ENCODE measurements at regions not wholly inside any gene's neighbourhood (a gene's known extent, or its start where the extent isn't known, plus 50 kb on each side); places are given as distances from the start of the nearest gene placed in this dataset.

- peak; percentile 18 for DNase-seq (ENCODE audit: low spot score)
Measured at GRCh38 chr1:234716908-234717375, 107.0 kb upstream of the IRF2BP2 start.

- peak; percentile 17 for DNase-seq (ENCODE audit: low spot score)
Measured at GRCh38 chr1:234715252-234716014, 105.5 kb upstream of the IRF2BP2 start.

- DNase-seq (ENCODE audit: low spot score), result no peak
Measured at GRCh38 chr1:234713859-234714258, 103.9 kb upstream of the IRF2BP2 start.

GRCh38 chr1:234713440-234713839 is 103.5 kb upstream of the IRF2BP2 start:
- no peak for DNase-seq (ENCODE audit: low spot score)

GRCh38 chr1:234712891-234713305 is 102.9 kb upstream of the IRF2BP2 start:
- DNase-seq (ENCODE audit: low spot score), result no peak

- no peak for DNase-seq (ENCODE audit: low spot score)
Measured at GRCh38 chr1:234710936-234711724, 101.2 kb upstream of the IRF2BP2 start.

- no peak for DNase-seq (ENCODE audit: low spot score)
Measured at GRCh38 chr1:234710381-234710780, 100.4 kb upstream of the IRF2BP2 start.

GRCh38 chr1:234709473-234710228 is 99.7 kb upstream of the IRF2BP2 start:
- DNase-seq (ENCODE audit: low spot score), result no peak

GRCh38 chr1:234708700-234709395 is 98.9 kb upstream of the IRF2BP2 start:
- no peak for DNase-seq (ENCODE audit: low spot score)

- DNase-seq (ENCODE audit: low spot score), result no peak
Measured at GRCh38 chr1:234707641-234708040, 97.7 kb upstream of the IRF2BP2 start.

- DNase-seq (ENCODE audit: low spot score), result no peak
Measured at GRCh38 chr1:234706931-234707330, 97.0 kb upstream of the IRF2BP2 start.

GRCh38 chr1:234706199-234706598 is 96.2 kb upstream of the IRF2BP2 start:
- no peak for DNase-seq (ENCODE audit: low spot score)

GRCh38 chr1:234705615-234706014 is 95.6 kb upstream of the IRF2BP2 start:
- DNase-seq (ENCODE audit: low spot score), result no peak

- no peak for DNase-seq (ENCODE audit: low spot score)
Measured at GRCh38 chr1:234704106-234704887, 94.3 kb upstream of the IRF2BP2 start.

GRCh38 chr1:234702342-234703000 is 92.5 kb upstream of the IRF2BP2 start:
- DNase-seq (ENCODE audit: low spot score), result no peak

GRCh38 chr1:234701737-234702341 is 91.9 kb upstream of the IRF2BP2 start:
- no peak for DNase-seq (ENCODE audit: low spot score)

- DNase-seq (ENCODE audit: low spot score), result peak; percentile 65
Measured at GRCh38 chr1:234699795-234700665, 90.1 kb upstream of the IRF2BP2 start.

GRCh38 chr1:234698686-234699085 is 88.7 kb upstream of the IRF2BP2 start:
- no peak for DNase-seq (ENCODE audit: low spot score)

GRCh38 chr1:234697741-234698140 is 87.8 kb upstream of the IRF2BP2 start:
- DNase-seq (ENCODE audit: low spot score), result no peak

Measured in AG08395 (cell line).